ENCODE measurements at regions not wholly inside any gene's neighbourhood (a gene's known extent, or its start where the extent isn't known, plus 50 kb on each side); places are given as distances from the start of the nearest gene placed in this dataset.
A peak's percentile ranks its signal among the peaks of the same experiment; 100 is the strongest.

DNA sequence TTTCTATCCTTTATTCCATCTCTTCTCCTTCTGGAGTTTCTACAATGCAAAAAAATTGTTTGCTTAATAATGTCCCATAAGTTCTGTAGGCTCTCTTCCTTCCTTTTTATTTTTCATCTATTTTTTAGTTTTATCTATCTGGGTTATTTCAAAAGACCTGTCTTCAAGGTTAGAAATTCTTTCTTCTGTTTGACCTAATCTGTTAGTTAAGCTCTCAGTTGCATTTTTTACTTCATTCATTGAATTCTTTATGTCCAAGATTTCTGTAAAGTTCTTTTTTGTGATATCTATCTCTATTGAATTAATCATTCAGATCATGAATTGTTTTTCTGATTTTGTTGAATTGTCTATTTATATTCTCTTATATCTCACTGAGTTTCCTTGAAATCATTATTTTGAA, 145.9 kb upstream of the TLE4 start:
- Histone ChIP-seq H3K27ac (no peak overlapping the region), H3K79me2 (ENCODE audit: insufficient read depth) (no peaks in the 10 kb centered on the region), H4K20me1 (ENCODE audit: insufficient read depth) (no peaks in the 10 kb centered on the region), H3K36me3 (ENCODE audit: low read depth) (no peaks in the 10 kb centered on the region), H3K4me1 (ENCODE audit: insufficient read depth) (no peaks in the 10 kb centered on the region), H3K9ac (no peak overlapping the region), H3K4me2 (ENCODE audit: unreplicated experiment) (no peak overlapping the region), H3K4me3 (no peak overlapping the region), H3F3A (ENCODE audit: insufficient read depth) (no peaks in the 10 kb centered on the region), H3K9me3 (ENCODE audit: low read depth) (no peaks in the 10 kb centered on the region), H3K27me3 (replicated peaks; ENCODE audit: insufficient read depth) (no peaks in the 10 kb centered on the region), H3K9me2 (ENCODE audit: insufficient read depth) (no peaks in the 10 kb centered on the region), H2AFZ (no peak overlapping the region)
- TF ChIP-seq EZH2phosphoT487 (IDR thresholded peaks at IDR 0.05; ENCODE audit: insufficient read depth, low read depth) (no peak), EZH2 (IDR thresholded peaks at IDR 0.05; ENCODE audit: insufficient read depth, poor library complexity, severe bottlenecking) (no peak)
- no peak for DNase-seq
- in situ Hi-C loops (cut with MboI) = no loop called here

DNA sequence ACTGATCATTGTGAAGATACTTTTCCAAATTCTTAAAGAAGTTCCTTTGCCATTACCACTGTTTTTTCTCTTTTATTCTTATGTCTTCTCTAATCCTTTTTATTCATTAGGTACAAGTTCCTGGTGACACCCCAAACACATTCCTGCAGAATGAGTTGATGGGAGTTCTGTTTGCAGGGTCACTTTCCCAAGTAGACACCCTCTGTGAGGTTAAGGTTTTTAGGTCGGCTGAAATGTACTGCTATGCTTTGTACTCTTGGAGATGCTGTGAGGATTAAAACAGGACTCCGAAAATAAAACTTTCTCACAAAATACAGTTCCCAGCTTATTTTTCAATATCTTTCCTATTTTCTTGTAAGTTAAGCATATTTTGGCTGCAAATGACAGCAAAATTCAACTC, 143.3 kb upstream of the TLE4 start:
- Histone ChIP-seq H3K4me3 (no peak overlapping the region), H3K4me1 (ENCODE audit: insufficient read depth) (no peaks in the 10 kb centered on the region), H3K36me3 (ENCODE audit: low read depth) (no peaks in the 10 kb centered on the region), H4K20me1 (ENCODE audit: insufficient read depth) (no peaks in the 10 kb centered on the region), H3F3A (ENCODE audit: insufficient read depth) (no peaks in the 10 kb centered on the region), H3K27me3 (replicated peaks; ENCODE audit: insufficient read depth) (no peaks in the 10 kb centered on the region), H3K9ac (no peak overlapping the region), H3K9me3 (ENCODE audit: low read depth) (no peaks in the 10 kb centered on the region), H3K4me2 (ENCODE audit: unreplicated experiment) (no peak overlapping the region), H2AFZ (no peak overlapping the region), H3K27ac (no peak overlapping the region), H3K9me2 (ENCODE audit: insufficient read depth) (no peaks in the 10 kb centered on the region), H3K79me2 (ENCODE audit: insufficient read depth) (no peaks in the 10 kb centered on the region)
- in situ Hi-C loops (cut with MboI) = no loop called here
- WGBS, 2 experiments (ENCODE audit: low coverage in 1 of 2, low lambda C conversion rate in 2 of 2, missing lambda C conversion rate in 2 of 2) = 22 to 33% methylated on average over 2 of the region's 2 CpGs
- TF ChIP-seq EZH2phosphoT487 (IDR thresholded peaks at IDR 0.05; ENCODE audit: insufficient read depth, low read depth) (no peak), EZH2 (IDR thresholded peaks at IDR 0.05; ENCODE audit: insufficient read depth, poor library complexity, severe bottlenecking) (no peak)
- no peak for DNase-seq

GRCh38 chr9:79430619-79431018, 141.1 kb upstream of the TLE4 start:
- H2AFZ ChIP-seq = no peak overlapping the region
- H3K9me3 ChIP-seq (ENCODE audit: low read depth) = no peaks in the 10 kb centered on the region
- TF ChIP-seq EZH2phosphoT487 (IDR thresholded peaks at IDR 0.05; ENCODE audit: insufficient read depth, low read depth) (no peak), EZH2 (IDR thresholded peaks at IDR 0.05; ENCODE audit: insufficient read depth, poor library complexity, severe bottlenecking) (no peak)
- H3K9ac ChIP-seq = no peak overlapping the region
- no peak overlapping the region for H3K4me3 ChIP-seq
- DNase-seq = no peak
- H3K27ac ChIP-seq = no peak overlapping the region
- no peak overlapping the region for H3K4me2 ChIP-seq (ENCODE audit: unreplicated experiment)
- no peaks in the 10 kb centered on the region for H3K4me1 ChIP-seq (ENCODE audit: insufficient read depth)
- no peaks in the 10 kb centered on the region for H3F3A ChIP-seq (ENCODE audit: insufficient read depth)
- no peaks in the 10 kb centered on the region for H3K79me2 ChIP-seq (ENCODE audit: insufficient read depth)
- no peaks in the 10 kb centered on the region for H3K9me2 ChIP-seq (ENCODE audit: insufficient read depth)
- in situ Hi-C loops (cut with MboI) = no loop called here
- no peaks in the 10 kb centered on the region for H3K27me3 ChIP-seq (replicated peaks; ENCODE audit: insufficient read depth)
- H3K36me3 ChIP-seq (ENCODE audit: low read depth) = no peaks in the 10 kb centered on the region
- H4K20me1 ChIP-seq (ENCODE audit: insufficient read depth) = no peaks in the 10 kb centered on the region

DNA sequence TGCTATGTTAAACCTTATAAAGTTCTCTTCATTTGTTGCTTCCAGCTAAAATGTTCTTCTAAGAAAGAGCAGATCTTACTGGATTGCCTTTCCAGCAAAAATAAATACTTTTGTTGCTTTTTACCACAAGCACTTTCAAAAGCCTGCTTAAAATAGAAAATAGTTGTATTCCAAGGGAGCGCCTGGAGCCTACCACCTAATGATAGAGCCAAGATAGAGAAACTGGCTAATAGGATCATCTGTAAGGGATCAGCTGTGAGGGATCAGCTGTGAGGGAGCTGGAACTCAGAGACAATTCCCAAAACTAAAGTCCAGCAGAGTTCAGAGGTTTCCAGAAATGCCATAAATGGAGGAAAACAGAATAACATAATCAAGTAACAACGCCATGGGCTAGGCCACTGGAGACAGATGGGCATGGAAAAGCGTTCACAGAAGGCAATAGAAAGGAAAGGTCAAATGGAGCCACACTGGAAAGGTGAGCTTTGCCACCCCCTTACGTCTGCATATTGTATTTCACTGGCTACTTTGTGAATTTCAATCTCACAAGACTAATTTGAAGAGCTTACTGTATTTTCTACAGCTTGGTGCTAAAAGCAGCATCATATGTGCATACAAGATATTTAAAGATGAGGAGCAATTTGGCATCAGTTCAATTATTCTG, 140.6 kb upstream of the TLE4 start:
- no peaks in the 10 kb centered on the region for H3F3A ChIP-seq (ENCODE audit: insufficient read depth)
- no peaks in the 10 kb centered on the region for H3K4me1 ChIP-seq (ENCODE audit: insufficient read depth)
- 16 to 26% methylated on average over 4 of the region's 4 CpGs for WGBS, 2 experiments (ENCODE audit: low coverage in 1 of 2, low lambda C conversion rate in 2 of 2, missing lambda C conversion rate in 2 of 2)
- no peaks in the 10 kb centered on the region for H3K79me2 ChIP-seq (ENCODE audit: insufficient read depth)
- peak; percentile 21 for DNase-seq
- H3K36me3 ChIP-seq (ENCODE audit: low read depth) = no peaks in the 10 kb centered on the region
- H3K9ac ChIP-seq = no peak overlapping the region
- no peaks in the 10 kb centered on the region for H3K9me3 ChIP-seq (ENCODE audit: low read depth)
- TF ChIP-seq EZH2phosphoT487 (IDR thresholded peaks at IDR 0.05; ENCODE audit: insufficient read depth, low read depth) = no peak
- TF ChIP-seq EZH2 (IDR thresholded peaks at IDR 0.05; ENCODE audit: insufficient read depth, poor library complexity, severe bottlenecking) = no peak
- in situ Hi-C loops (cut with MboI) = no loop called here
- H3K27me3 ChIP-seq (replicated peaks; ENCODE audit: insufficient read depth) = no peaks in the 10 kb centered on the region
- no peak overlapping the region for H3K4me2 ChIP-seq (ENCODE audit: unreplicated experiment)
- H3K27ac ChIP-seq = no peak overlapping the region
- H3K4me3 ChIP-seq = no peak overlapping the region
- H3K9me2 ChIP-seq (ENCODE audit: insufficient read depth) = no peaks in the 10 kb centered on the region
- H2AFZ ChIP-seq = no peak overlapping the region
- no peaks in the 10 kb centered on the region for H4K20me1 ChIP-seq (ENCODE audit: insufficient read depth)

DNA sequence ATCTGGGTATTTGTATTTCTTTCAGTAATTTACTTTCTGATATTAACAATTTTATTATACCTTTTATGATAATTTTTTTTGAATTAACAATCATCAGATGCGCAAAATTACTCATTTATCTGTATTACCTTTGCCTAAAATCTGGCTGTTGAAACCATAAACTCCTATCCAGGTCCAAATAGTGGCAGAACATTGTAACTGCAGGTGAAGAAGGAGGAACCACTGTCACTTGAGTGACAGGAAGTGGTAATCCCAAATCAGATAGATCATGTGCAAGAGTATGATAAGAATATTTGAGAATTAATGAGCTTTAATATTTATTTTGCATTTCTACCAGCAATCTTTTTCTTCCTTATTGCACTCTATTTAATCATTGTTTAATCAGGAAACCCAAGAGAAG, 139.3 kb upstream of the TLE4 start:
- H3K4me2 ChIP-seq (ENCODE audit: unreplicated experiment) = no peak overlapping the region
- H3K27me3 ChIP-seq (replicated peaks; ENCODE audit: insufficient read depth) = no peaks in the 10 kb centered on the region; the same call in 1 of the 2 replicates
- H3K4me1 ChIP-seq (ENCODE audit: insufficient read depth) = no peaks in the 10 kb centered on the region
- WGBS, 2 experiments (ENCODE audit: low coverage in 1 of 2, low lambda C conversion rate in 2 of 2, missing lambda C conversion rate in 2 of 2) = 39 to 76% methylated on average over 1 of the region's 1 CpG
- H3K9me3 ChIP-seq (ENCODE audit: low read depth) = no peaks in the 10 kb centered on the region
- H3F3A ChIP-seq (ENCODE audit: insufficient read depth) = no peaks in the 10 kb centered on the region
- H3K9me2 ChIP-seq (ENCODE audit: insufficient read depth) = no peaks in the 10 kb centered on the region
- no peak overlapping the region for H2AFZ ChIP-seq
- no peak overlapping the region for H3K4me3 ChIP-seq
- no peak overlapping the region for H3K9ac ChIP-seq
- no peaks in the 10 kb centered on the region for H4K20me1 ChIP-seq (ENCODE audit: insufficient read depth)
- H3K79me2 ChIP-seq (ENCODE audit: insufficient read depth) = no peaks in the 10 kb centered on the region
- DNase-seq = no peak
- TF ChIP-seq EZH2 (IDR thresholded peaks at IDR 0.05; ENCODE audit: insufficient read depth, poor library complexity, severe bottlenecking) (no peak), EZH2phosphoT487 (IDR thresholded peaks at IDR 0.05; ENCODE audit: insufficient read depth, low read depth) (no peak)
- no peak overlapping the region for H3K27ac ChIP-seq
- H3K36me3 ChIP-seq (ENCODE audit: low read depth) = no peaks in the 10 kb centered on the region
- in situ Hi-C loops (cut with MboI) = no loop called here

All from GM23248 (cell line).